ENCODE measurements at regions not wholly inside any gene's neighbourhood (a gene's known extent, or its start where the extent isn't known, plus 50 kb on each side); places are given as distances from the start of the nearest gene placed in this dataset.

DNA sequence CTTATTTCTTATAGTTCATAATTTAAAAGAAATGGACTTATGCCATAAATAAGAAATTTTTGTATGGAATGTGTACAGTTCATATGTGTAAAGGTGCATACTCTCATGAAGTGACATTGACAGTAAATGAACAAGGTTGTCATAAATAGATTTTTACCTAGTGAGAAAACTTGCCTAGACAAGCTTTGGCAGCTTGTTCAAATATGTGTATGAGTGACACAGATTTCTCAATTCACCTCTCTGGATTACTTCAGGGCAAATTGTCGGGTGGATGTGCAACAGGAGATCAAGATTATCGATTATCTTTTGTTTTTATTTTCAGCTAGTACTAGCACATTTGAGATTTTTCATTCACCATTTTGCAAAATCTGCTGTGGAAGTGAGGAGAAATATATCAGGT, 758.1 kb upstream of the ACVR2A start:
- H3K79me2 ChIP-seq (ENCODE audit: insufficient read depth, low read length): no peaks in the 10 kb centered on the region
- H3K9me3 Mint-ChIP-seq: no peaks in the 10 kb centered on the region
- no peak overlapping the region for H3K27ac ChIP-seq (ENCODE audit: insufficient read length, low read depth, low read length)
- H4K8ac ChIP-seq (replicated peaks; ENCODE audit: insufficient read length, low read depth, low read length): no peak overlapping the region
- peaks cover 0 to 6% of the 10 kb centered on the region in 2 experiments; a peak in 1 of 4 replicates for H3K4me1 Mint-ChIP-seq
- no CpG with 5 or more reads among the region's 2 CpGs for WGBS (ENCODE audit: extremely low coverage, insufficient read length, low lambda C conversion rate)
- no peak overlapping the region for H3K23ac ChIP-seq (ENCODE audit: insufficient read length, low read depth, low read length)
- TF ChIP-seq, protein P1, sequence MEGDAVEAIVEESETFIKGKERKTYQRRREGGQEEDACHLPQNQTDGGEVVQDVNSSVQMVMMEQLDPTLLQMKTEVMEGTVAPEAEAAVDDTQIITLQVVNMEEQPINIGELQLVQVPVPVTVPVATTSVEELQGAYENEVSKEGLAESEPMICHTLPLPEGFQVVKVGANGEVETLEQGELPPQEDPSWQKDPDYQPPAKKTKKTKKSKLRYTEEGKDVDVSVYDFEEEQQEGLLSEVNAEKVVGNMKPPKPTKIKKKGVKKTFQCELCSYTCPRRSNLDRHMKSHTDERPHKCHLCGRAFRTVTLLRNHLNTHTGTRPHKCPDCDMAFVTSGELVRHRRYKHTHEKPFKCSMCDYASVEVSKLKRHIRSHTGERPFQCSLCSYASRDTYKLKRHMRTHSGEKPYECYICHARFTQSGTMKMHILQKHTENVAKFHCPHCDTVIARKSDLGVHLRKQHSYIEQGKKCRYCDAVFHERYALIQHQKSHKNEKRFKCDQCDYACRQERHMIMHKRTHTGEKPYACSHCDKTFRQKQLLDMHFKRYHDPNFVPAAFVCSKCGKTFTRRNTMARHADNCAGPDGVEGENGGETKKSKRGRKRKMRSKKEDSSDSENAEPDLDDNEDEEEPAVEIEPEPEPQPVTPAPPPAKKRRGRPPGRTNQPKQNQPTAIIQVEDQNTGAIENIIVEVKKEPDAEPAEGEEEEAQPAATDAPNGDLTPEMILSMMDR (conservative IDR thresholded peaks at IDR 0.05): no peak
- no peaks in the 10 kb centered on the region; the same call in 1 of the 2 replicates for H3K4me1 ChIP-seq (ENCODE audit: insufficient read depth, low read length)
- H4K91ac ChIP-seq (ENCODE audit: insufficient read length, low read depth, low read length): no peak overlapping the region
- no peak overlapping the region for H2BK12ac ChIP-seq (ENCODE audit: insufficient read length, low read depth, low read length)
- no peaks in the 10 kb centered on the region for H3K9me3 ChIP-seq (ENCODE audit: control insufficient read depth, low read depth, low read length)
- H2AK5ac ChIP-seq (ENCODE audit: insufficient read length, low read length): no peak overlapping the region
- no peaks in the 10 kb centered on the region for H3K27me3 ChIP-seq (ENCODE audit: insufficient read depth, low read length)
- H3T11ph ChIP-seq (ENCODE audit: low read length): no peak overlapping the region
- H3K18ac ChIP-seq (ENCODE audit: insufficient read length, low read depth, low read length): no peak overlapping the region
- no peak overlapping the region for H3K9ac ChIP-seq (ENCODE audit: extremely low read depth, insufficient read length, low read length)
- H3K27ac Mint-ChIP-seq: no peak overlapping the region
- no peak overlapping the region for H3K56ac ChIP-seq (ENCODE audit: insufficient read length, low read depth, low read length)
- H2BK5ac ChIP-seq (ENCODE audit: insufficient read length, low read length): no peak overlapping the region
- no peaks in the 10 kb centered on the region for H3K36me3 Mint-ChIP-seq (ENCODE audit: insufficient read depth in 1 of 3, low read depth in 3 of 3)
- H3K4ac ChIP-seq (ENCODE audit: low read depth, low read length): no peak overlapping the region
- no peak overlapping the region for H2BK120ac ChIP-seq (ENCODE audit: low read depth, low read length, poor library complexity, severe bottlenecking)
- H3K4me3 Mint-ChIP-seq: no peak overlapping the region
- no peaks in the 10 kb centered on the region for H4K20me1 ChIP-seq (ENCODE audit: control insufficient read depth, insufficient read depth, insufficient read length)
- no peak overlapping the region for H2BK15ac ChIP-seq (ENCODE audit: low read depth, low read length)
- no peaks in the 10 kb centered on the region for H3K27me3 Mint-ChIP-seq (ENCODE audit: low read depth)
- no peak overlapping the region for H3K4me2 ChIP-seq (ENCODE audit: insufficient read depth, insufficient read length, low read length)
- H2AFZ ChIP-seq (ENCODE audit: low read length): no peak overlapping the region
- H3K23me2 ChIP-seq (ENCODE audit: insufficient read length, low read depth, low read length, poor library complexity, severe bottlenecking): no peaks in the 10 kb centered on the region
- H3K14ac ChIP-seq (ENCODE audit: insufficient read depth, low read length): no peak overlapping the region
- H2BK20ac ChIP-seq (ENCODE audit: low read depth, low read length, poor library complexity, severe bottlenecking): no peak overlapping the region
- DNase-seq: no peak
- H3K79me1 ChIP-seq (ENCODE audit: insufficient read depth, low read depth, low read length, poor library complexity, severe bottlenecking): no peaks in the 10 kb centered on the region
- H4K5ac ChIP-seq (ENCODE audit: insufficient read length, low read depth, low read length): no peak overlapping the region
